ENCODE measurements at regions not wholly inside any gene's neighbourhood (a gene's known extent, or its start where the extent isn't known, plus 50 kb on each side); places are given as distances from the start of the nearest gene placed in this dataset.

DNA sequence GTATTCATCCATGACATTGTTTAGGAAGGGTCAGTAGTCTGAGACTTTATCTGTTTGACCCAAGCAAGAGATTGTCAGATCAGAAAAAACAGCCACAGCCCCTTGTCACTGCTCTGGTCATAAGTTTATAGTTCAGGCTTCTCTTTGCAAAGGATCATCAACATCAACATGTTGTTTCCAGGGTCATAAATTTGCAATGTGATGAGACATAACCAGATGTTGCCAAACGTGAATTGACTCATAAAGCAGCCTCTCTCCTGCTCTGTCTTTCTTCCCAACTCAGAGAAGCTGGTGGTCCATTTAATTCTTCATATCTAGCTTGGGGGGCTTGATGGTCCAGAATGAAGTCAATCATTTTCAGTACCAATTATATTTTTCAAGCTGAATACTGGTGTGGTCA, 507.2 kb upstream of the PBX1 start:
- Histone ChIP-seq H3K27ac (no peak overlapping the region), H3K27me3 (no peaks in the 10 kb centered on the region), H3K4me3 (no peak overlapping the region), H3K9me3 (no peaks in the 10 kb centered on the region), H3K4me1 (peaks cover 4% of the 10 kb centered on the region), H3K36me3 (no peaks in the 10 kb centered on the region)
- no peak for DNase-seq (ENCODE audit: extremely low spot score in 2 of 2)
- TF ChIP-seq, protein P1, sequence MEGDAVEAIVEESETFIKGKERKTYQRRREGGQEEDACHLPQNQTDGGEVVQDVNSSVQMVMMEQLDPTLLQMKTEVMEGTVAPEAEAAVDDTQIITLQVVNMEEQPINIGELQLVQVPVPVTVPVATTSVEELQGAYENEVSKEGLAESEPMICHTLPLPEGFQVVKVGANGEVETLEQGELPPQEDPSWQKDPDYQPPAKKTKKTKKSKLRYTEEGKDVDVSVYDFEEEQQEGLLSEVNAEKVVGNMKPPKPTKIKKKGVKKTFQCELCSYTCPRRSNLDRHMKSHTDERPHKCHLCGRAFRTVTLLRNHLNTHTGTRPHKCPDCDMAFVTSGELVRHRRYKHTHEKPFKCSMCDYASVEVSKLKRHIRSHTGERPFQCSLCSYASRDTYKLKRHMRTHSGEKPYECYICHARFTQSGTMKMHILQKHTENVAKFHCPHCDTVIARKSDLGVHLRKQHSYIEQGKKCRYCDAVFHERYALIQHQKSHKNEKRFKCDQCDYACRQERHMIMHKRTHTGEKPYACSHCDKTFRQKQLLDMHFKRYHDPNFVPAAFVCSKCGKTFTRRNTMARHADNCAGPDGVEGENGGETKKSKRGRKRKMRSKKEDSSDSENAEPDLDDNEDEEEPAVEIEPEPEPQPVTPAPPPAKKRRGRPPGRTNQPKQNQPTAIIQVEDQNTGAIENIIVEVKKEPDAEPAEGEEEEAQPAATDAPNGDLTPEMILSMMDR (IDR thresholded peaks at IDR 0.05) = no peak
- TF ChIP-seq POLR2AphosphoS5 (IDR thresholded peaks at IDR 0.05; ENCODE audit: insufficient read depth in 1 of 2, low read depth in 1 of 2) (no peak), POLR2A (IDR thresholded peaks at IDR 0.05) (no peak)
- intact Hi-C loops (cut with DNase I) = no loop called here

DNA sequence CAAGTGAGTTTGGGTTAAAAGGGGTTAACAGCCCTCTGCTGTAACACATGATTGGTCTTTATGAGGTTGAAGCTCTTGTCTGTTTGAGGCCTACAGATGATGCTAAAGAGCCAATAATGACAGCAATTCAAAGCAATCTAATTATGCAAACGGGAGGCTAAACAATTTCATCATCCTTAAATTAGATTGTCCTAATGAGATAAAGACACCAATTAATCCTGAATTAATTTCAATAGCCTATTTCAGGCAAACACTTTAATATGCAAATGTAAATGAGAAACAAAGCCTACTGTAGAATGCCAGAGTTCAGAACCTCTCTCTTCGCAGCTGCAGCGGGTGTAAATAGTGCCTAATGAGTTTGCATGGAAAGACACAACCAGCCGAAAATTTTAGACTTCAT, 504.7 kb upstream of the PBX1 start:
- TF ChIP-seq POLR2AphosphoS5 (IDR thresholded peaks at IDR 0.05; ENCODE audit: insufficient read depth in 1 of 2, low read depth in 1 of 2) (no peak), POLR2A (IDR thresholded peaks at IDR 0.05) (no peak)
- TF ChIP-seq, protein P1 (IDR thresholded peaks at IDR 0.05) = no peak
- Histone ChIP-seq H3K27me3 (no peaks in the 10 kb centered on the region), H3K4me3 (no peak overlapping the region), H3K36me3 (no peaks in the 10 kb centered on the region), H3K27ac (no peak overlapping the region), H3K9me3 (no peaks in the 10 kb centered on the region), H3K4me1 (peaks cover 4% of the 10 kb centered on the region)
- intact Hi-C loops (cut with DNase I) = no loop called here
- DNase-seq (ENCODE audit: extremely low spot score in 2 of 2) = no peak

DNA sequence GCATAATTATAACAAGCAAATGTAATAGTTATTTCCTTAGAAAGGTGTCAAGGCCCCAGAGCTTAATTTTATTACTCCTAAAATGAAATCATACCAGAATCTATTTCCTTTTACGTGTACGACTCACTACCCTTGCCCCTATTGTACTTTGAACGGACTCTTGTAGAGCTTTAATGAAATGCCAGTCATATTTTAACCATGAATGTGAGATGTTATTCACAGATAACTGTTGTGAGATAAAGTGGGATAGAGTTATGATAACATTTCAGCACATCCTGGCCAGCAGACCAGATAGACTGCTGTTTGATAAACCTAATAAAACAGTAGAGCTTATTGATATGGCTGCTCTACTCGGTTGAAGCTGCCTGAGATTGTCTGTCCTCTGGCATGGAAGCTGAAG, 500.8 kb upstream of the PBX1 start:
- intact Hi-C loops (cut with DNase I) = no loop called here
- Histone ChIP-seq H3K4me1 (no peaks in the 10 kb centered on the region), H3K9me3 (no peaks in the 10 kb centered on the region), H3K36me3 (no peaks in the 10 kb centered on the region), H3K27ac (no peak overlapping the region), H3K4me3 (no peak overlapping the region), H3K27me3 (no peaks in the 10 kb centered on the region)
- no peak for TF ChIP-seq POLR2AphosphoS5 (IDR thresholded peaks at IDR 0.05; ENCODE audit: insufficient read depth in 1 of 2, low read depth in 1 of 2)
- no peak for TF ChIP-seq POLR2A (IDR thresholded peaks at IDR 0.05)
- TF ChIP-seq, protein P1 (IDR thresholded peaks at IDR 0.05) = no peak
- DNase-seq (ENCODE audit: extremely low spot score in 2 of 2) = no peak

DNA sequence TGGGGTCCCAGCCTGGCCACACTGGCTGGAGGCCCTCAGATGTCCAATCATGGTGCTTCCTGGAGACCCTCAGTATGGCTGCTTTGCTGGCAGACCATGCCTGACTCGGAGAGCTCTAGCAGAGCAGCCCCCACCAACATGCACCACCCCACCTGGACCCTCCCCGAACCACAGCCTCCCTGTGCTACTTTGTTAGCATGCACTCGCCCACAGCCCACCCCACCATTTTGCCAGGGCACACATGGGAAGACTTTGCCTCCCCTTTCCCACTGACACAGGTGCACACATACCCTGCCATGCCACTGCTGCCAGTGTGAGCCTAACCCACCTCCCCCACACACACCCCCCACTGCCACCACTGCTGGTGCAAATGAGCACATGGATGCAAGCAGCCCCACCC, 497.5 kb upstream of the PBX1 start:
- intact Hi-C loops (cut with DNase I) = no loop called here
- DNase-seq (ENCODE audit: extremely low spot score in 2 of 2) = no peak
- Histone ChIP-seq H3K4me3 (no peak overlapping the region), H3K27ac (no peak overlapping the region), H3K9me3 (no peaks in the 10 kb centered on the region), H3K27me3 (no peaks in the 10 kb centered on the region), H3K36me3 (no peaks in the 10 kb centered on the region), H3K4me1 (no peaks in the 10 kb centered on the region)
- TF ChIP-seq POLR2AphosphoS5 (IDR thresholded peaks at IDR 0.05; ENCODE audit: insufficient read depth in 1 of 2, low read depth in 1 of 2) (no peak), POLR2A (IDR thresholded peaks at IDR 0.05) (no peak)
- TF ChIP-seq, protein P1 (IDR thresholded peaks at IDR 0.05) = no peak

DNA sequence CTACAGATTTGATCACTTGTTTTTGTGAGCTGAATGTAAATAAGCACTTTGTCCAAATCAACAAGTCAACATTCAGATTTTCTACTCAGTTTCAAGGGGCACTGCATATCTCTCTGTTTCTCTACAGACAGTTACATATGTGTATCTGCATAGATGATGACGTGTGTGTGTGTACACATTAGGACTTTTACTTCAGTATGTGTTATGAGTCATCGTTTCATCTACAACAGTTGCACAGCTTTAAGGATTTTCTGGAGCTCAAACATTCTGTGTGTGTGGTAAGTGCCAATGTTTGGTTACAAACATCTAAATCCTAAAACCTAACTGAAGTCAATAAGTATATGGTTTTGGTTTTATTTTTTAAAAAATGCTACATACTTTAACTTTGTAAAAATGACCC, 494.5 kb upstream of the PBX1 start:
- intact Hi-C loops (cut with DNase I) = no loop called here
- Histone ChIP-seq H3K4me3 (no peak overlapping the region), H3K36me3 (no peaks in the 10 kb centered on the region), H3K4me1 (no peaks in the 10 kb centered on the region), H3K27ac (no peak overlapping the region), H3K9me3 (no peaks in the 10 kb centered on the region), H3K27me3 (no peaks in the 10 kb centered on the region)
- DNase-seq (ENCODE audit: extremely low spot score in 2 of 2) = no peak
- TF ChIP-seq, protein P1 (IDR thresholded peaks at IDR 0.05) = no peak
- TF ChIP-seq POLR2AphosphoS5 (IDR thresholded peaks at IDR 0.05; ENCODE audit: insufficient read depth in 1 of 2, low read depth in 1 of 2) = no peak
- no peak for TF ChIP-seq POLR2A (IDR thresholded peaks at IDR 0.05)
